ENCODE measurements at regions not wholly inside any gene's neighbourhood (a gene's known extent, or its start where the extent isn't known, plus 50 kb on each side); places are given as distances from the start of the nearest gene placed in this dataset.

DNA sequence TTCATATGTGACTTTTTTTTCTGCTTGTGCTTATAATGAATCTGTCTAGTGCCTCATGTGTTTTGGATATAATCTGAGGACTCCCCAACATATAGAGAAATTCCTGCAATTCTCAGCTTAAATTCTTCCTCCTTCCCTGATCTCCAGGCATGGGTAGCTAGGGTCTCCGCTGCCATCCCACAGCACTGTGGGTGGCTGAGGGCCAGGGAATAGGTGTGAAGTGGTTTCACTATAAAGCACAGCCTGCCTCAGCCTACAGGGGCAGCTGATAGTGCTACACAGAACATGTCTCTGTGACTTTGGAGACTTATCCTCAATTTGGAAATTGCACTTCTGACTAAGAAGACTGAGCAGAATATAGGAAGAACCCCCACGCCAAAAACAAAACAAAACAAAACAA lies 137.3 kb upstream of the NABP1 start:
- no peak for DNase-seq (ENCODE audit: low spot score in 2 of 2)
- H3K9me3 Mint-ChIP-seq = peaks cover 4 to 14% of the 10 kb centered on the region in 2 donors
- no peak overlapping the region for H3K27ac Mint-ChIP-seq
- H3K36me3 Mint-ChIP-seq = no peaks in the 10 kb centered on the region
- ATAC-seq = no peak

DNA sequence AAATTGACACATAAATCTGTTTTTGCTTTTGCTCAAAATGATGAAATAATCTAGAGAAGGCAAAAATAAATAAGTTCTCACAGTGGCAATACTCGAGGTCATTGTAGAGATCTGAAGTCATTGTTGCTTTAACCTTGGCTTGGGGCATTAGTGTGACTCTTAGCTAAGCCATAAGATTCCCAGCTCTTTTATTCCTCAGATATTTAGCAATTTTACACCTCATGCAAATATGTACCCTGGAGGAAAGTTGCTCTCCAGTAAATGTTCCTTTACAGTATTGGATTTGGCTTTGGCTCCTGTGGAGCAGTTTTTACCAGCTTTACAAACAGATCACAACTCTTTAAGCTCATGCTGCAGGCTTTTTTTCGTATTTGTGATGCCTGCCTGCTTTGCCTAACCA lies 134.2 kb upstream of the NABP1 start:
- ATAC-seq (no peak), DNase-seq (ENCODE audit: low spot score in 2 of 2) (no peak)
- H3K27ac Mint-ChIP-seq = no peak overlapping the region
- H3K9me3 Mint-ChIP-seq = peaks cover 0 to 9% of the 10 kb centered on the region in 2 donors
- H3K36me3 Mint-ChIP-seq = no peaks in the 10 kb centered on the region

DNA sequence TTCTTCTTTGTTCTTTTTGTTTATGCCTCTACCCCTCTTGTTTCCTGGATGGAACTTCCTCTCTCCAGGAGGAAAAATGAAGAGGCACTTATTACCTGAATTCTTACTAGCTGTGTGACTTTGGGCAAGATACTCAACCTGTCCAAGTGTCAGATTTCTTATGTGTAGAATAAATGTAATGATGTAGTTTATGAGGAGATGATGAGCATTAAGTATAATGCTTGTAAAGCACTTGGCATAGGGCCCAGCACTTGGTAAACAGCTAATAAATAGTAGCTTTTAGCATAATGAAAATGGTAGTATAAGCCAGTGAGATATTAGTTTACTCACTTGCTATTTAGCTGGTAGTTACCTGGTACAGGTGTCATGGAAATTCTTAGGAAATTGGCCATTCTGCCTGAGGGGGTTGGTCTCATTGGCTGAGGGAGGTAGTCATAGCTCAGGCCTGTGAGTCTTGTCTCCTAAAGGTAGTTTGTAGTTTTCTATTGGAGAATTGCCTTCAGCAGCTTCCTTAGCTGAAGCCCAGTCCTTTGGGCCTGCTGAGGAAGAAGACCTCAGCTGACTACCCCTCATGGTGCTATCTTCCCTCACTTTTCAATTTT lies 133.4 kb upstream of the NABP1 start:
- ATAC-seq (no peak), DNase-seq (ENCODE audit: low spot score in 2 of 2) (no peak)
- Mint-ChIP-seq H3K27ac (no peak overlapping the region), H3K36me3 (no peaks in the 10 kb centered on the region), H3K9me3 (peaks cover 0 to 9% of the 10 kb centered on the region in 2 donors)

DNA sequence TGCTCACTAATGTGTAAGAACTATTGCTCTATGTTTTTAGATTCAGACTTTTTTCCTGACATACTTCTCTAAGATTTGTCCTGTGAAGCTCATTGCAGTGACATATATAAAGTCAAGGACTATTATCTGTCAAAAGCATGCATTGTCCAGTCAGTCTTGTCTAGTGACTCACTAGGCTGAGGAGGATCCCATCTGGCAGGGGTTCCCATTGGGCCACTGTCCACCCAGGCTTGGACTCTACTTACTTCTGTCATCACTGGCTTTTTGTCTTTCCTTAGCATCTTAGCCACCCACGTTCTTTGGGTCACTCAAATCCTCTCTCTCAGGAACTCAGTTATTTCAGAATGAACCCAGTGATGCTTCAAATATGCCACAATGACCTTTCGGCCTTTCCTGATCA lies 132.6 kb upstream of the NABP1 start:
- DNase-seq (ENCODE audit: low spot score in 2 of 2) (no peak), ATAC-seq (no peak)
- peaks cover 0 to 9% of the 10 kb centered on the region in 2 donors for H3K9me3 Mint-ChIP-seq
- no peaks in the 10 kb centered on the region for H3K36me3 Mint-ChIP-seq
- peak overlapping the region in 1 of 2 donors; percentile 45 for H3K27ac Mint-ChIP-seq

DNA sequence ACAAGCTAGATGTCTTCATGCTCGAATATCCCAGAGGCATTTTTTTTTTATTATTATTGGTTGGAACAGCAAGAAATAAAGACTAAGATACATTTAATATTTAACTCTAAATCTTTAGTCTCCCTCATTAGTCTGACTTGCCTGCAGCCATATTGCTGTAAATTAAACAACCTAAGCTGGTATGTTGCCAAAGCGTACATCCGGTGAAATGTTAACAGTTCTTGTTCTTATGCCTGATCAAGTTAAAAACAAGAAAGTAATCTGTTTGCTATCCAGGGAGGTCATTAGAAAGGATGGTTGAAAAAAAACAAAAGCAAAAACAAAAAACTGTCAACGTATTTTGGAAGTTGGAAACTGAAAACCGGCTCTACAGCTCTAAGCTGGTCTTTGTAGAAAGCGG lies 125.9 kb upstream of the NABP1 start:
- DNase-seq (ENCODE audit: low spot score in 2 of 2) (no peak), ATAC-seq (no peak)
- Mint-ChIP-seq H3K36me3 (no peaks in the 10 kb centered on the region), H3K9me3 (no peaks in the 10 kb centered on the region), H3K27ac (no peak overlapping the region)

DNA sequence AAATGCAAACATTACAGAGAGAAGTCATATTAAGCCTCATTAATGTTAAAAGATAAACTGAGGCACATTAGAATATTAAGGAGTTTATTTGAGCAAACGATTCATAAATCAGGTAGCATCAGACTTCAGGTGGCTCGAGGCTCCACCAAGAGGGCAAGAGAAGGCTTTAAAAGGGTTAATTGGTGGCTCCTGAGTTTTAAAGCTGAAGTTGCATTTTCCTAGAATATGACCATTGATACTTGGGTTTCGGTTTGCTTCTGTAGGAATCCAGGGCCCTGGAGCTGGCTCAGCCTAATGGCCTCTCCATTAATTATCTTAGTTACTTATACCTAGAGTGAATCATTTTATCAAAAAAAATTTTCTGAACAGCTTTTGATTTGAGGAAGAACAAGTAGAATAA lies 123.7 kb upstream of the NABP1 start:
- ATAC-seq (no peak), DNase-seq (ENCODE audit: low spot score in 2 of 2) (no peak)
- Mint-ChIP-seq H3K27ac (no peak overlapping the region), H3K9me3 (no peaks in the 10 kb centered on the region), H3K36me3 (no peaks in the 10 kb centered on the region)

DNA sequence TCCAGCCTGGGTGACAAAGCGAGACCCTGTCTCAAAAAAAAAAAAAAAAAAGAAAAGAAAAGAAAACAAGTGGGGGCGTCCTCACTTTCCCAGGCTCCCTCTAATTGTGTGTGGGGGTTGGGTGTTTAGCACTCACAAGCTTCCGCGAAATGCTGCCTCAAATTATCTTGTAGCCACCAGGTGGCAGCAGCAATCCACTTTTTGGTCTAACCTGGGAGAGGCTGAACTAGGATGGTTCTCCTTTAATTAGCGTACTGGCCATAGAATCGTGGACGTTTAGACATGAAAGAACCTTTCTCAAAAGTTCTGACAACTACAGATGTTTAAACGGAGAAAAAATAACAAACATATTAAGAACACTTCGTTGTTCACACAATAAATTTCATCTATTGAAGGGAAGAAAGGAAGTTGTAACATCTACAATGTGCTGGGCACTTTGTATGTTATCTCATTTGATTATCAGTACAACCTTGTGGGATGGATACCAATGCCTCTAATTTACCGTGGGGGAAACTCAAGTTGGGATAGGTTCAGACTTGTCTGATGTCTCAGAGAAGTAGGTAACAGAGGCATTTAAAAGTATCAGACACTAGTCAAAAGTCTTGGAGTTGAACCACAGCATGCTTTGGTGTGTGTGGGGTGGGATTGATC lies 122.7 kb upstream of the NABP1 start:
- no peaks in the 10 kb centered on the region for H3K9me3 Mint-ChIP-seq
- DNase-seq (ENCODE audit: low spot score in 2 of 2) (peak; percentile 60 to 85), ATAC-seq (peak; percentile 90)
- no peaks in the 10 kb centered on the region for H3K36me3 Mint-ChIP-seq
- H3K27ac Mint-ChIP-seq = no peak overlapping the region

DNA sequence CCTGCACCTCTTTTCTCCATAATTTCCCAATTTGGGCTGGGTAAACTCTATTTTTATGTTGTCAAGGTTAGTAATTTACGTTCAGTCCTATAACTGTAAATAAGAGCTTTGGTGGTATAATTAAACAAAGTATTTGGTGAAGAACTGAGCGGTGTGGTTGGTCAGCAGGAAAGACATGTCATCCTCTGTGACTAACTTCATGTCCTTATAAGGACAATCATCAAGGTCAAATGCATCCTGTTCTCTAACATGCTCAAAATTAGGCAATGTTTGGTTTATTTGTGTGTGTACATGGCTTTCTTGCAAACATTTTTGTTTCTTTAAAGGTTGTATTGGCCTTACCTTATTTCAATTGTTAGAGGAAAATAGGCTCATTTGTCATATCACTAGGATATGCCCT lies 121.5 kb upstream of the NABP1 start:
- ATAC-seq = no peak
- Mint-ChIP-seq H3K27ac (no peak overlapping the region), H3K36me3 (no peaks in the 10 kb centered on the region)

DNA sequence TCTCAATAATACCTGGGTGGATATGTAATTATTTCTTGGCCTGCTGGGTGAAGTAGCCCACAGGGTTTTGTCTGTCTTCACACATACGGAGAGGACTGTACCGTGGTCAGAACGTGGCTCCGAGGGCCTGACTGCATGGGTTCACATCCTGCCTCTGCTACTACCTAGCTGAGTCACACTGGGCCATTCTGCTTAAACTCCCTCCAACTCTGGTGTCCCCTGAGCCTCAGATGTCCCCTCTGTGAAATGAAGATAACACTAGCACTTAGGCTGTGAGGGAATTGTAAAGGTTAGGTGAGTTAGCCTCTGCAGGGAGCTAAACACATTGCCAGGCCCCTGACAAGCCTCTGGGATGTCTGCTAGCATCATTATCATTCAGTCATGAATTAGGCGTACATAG lies 120.1 kb upstream of the NABP1 start:
- Mint-ChIP-seq H3K9me3 (no peaks in the 10 kb centered on the region), H3K36me3 (no peaks in the 10 kb centered on the region), H3K27ac (peak overlapping the region in 1 of 2 donors; percentile 38)
- no peak for DNase-seq (ENCODE audit: low spot score in 2 of 2)
- ATAC-seq = no peak

More for the DNA sequence above, 121.5 kb upstream of the NABP1 start:
- no peak for DNase-seq (ENCODE audit: low spot score in 2 of 2)
- H3K9me3 Mint-ChIP-seq = no peaks in the 10 kb centered on the region

DNA sequence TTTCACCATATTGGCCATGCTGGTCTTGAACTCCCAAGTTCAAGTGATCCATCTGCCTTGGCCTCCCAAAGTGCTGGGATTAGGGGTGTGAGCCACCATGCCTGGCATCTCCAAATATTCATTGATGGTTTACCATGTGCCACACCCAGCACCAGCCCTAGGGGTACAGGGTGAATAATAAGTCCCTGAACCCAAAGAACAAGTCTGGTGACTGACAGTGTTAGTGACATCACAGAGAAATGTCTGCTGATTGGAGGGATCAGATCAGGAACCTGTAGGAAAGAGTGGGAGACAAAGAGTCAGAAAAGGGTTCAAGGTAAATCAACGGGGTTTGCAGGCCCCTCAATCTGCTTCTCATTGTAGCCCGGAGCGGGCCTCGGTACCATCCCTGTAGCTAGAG lies 118.4 kb upstream of the NABP1 start:
- H3K9me3 Mint-ChIP-seq = no peaks in the 10 kb centered on the region
- no peak overlapping the region for H3K27ac Mint-ChIP-seq
- no peaks in the 10 kb centered on the region for H3K36me3 Mint-ChIP-seq
- no peak for ATAC-seq
- DNase-seq (ENCODE audit: low spot score in 2 of 2) = no peak

DNA sequence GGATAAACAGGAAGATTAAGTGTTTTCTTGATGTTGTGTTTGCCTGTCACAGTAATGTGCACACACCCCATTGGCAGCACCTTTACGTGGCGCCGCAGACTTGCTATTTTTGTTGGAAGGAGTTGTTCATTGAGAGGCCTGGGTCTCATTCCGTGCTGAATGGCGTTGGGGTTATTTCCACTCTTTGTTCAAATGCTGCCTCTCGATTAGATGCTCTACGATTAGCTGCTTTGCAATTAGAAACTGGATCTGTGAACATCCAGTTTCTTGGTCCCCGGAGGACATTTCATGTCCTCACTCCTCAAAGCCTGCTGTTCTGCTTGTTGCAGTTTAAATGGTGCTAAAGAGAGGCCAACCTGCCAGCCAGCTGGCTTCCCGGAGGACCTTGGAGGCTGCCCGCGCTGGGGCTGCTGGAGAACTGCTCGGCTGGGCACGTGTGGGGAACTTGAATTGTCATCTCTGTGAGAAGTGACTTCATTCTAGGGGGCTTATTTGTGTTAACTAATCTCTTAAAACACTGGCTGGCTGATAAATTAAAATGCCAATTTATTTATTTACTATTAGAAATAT lies 117.4 kb upstream of the NABP1 start:
- no peak for ATAC-seq
- no peaks in the 10 kb centered on the region for H3K9me3 Mint-ChIP-seq

DNA sequence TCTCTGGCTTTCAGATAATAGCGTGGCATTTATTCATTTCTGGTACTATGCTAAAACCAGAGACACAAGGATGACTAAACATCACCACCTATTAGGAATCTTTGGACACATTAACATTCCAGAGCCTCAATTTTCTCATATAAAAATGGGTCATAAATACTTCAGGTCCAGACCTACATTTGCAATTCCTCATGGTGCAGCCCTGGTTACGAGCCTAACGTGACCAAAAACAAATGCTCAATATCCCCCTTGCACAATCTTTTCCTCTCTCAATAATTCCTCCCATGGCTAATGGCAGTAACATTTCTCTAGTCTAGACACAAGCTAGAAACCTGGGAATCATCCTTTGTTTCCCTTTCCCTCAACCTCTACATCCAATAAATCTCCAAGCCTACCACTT lies 112.8 kb upstream of the NABP1 start:
- no peak for DNase-seq (ENCODE audit: low spot score in 2 of 2)
- H3K27ac Mint-ChIP-seq = peak overlapping the region in 1 of 2 donors; percentile 40
- no peak for ATAC-seq
- no peaks in the 10 kb centered on the region for H3K9me3 Mint-ChIP-seq
- H3K36me3 Mint-ChIP-seq = no peaks in the 10 kb centered on the region

More for the DNA sequence above, 117.4 kb upstream of the NABP1 start:
- no peaks in the 10 kb centered on the region for H3K36me3 Mint-ChIP-seq
- no peak for DNase-seq (ENCODE audit: low spot score in 2 of 2)
- H3K27ac Mint-ChIP-seq = no peak overlapping the region

DNA sequence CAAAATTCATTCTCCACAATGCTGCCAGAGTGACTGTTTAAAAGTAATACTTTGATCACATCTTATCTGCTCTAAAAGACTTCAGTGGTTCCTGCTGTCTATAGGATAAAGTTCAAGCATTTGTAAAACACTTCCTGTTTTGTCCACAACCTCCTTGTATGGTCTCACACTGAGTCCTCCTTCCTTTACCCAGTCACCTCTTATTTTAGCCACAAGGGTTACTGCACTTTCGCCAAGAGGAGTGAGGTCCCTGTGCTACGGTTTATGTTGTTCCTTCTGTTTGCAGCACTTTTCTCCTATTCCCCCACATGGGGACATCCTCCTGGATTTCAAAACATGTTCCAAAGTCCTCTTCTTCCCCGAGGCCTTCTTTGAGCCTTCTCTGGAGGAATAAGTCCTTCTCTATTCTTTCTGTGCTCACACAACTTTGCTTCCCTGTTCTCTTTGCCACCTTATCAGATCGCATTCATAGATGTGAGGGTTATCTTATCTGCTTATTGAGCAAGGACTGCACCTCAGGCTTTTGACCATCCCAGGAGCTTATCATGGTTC lies 112.2 kb upstream of the NABP1 start:
- ATAC-seq = peak; percentile 51 to 62
- no peak for DNase-seq (ENCODE audit: low spot score in 2 of 2)
- H3K27ac Mint-ChIP-seq = peak overlapping the region in 1 of 2 donors; percentile 40
- H3K9me3 Mint-ChIP-seq = no peaks in the 10 kb centered on the region
- H3K36me3 Mint-ChIP-seq = no peaks in the 10 kb centered on the region

DNA sequence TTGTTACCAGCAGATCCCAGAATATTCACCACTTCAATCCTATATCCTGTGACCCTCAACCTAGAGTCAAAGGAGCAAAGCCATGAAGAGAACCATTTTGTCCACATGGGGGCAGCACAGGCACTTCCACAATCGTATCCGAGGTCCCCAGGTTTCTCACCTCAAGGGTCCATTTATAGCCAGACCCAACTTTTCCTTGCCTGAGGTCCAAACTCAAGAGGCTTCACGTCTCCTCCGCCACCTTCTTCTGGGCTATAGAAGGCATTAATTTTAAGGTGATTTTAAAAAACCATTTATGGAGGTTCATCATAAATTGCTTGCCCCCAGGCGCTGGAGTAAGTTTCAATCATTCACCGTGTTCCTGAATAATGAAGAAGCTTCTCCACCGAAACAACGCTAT lies 111.6 kb upstream of the NABP1 start:
- DNase-seq (ENCODE audit: low spot score in 2 of 2) (peak in 1 of 2 donors; percentile 71), ATAC-seq (peak; percentile 74 to 75)
- no peaks in the 10 kb centered on the region for H3K36me3 Mint-ChIP-seq
- H3K27ac Mint-ChIP-seq = peak overlapping the region in 1 of 2 donors; percentile 40
- no peaks in the 10 kb centered on the region for H3K9me3 Mint-ChIP-seq

DNA sequence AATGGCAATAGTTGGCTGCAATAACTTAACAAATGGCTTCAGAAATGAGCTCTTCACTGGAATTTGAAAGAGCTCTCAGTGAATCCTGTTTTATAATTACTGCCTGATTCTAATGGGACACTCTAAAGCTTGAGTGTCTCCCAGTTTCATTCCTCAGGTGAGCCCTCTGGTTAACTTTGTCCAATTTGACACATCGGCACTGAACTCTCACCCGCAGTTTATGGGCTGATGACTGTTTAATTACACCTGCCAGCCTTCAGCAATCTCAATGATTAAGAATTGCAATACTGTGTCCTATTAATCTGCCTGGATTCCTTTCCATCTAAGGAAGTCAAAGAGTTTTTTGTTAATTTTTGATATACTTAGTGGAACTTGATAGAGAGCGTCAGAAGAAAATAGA lies 110.7 kb upstream of the NABP1 start:
- ATAC-seq (no peak), DNase-seq (ENCODE audit: low spot score in 2 of 2) (no peak)
- no peaks in the 10 kb centered on the region for H3K9me3 Mint-ChIP-seq
- H3K27ac Mint-ChIP-seq = no peak overlapping the region
- H3K36me3 Mint-ChIP-seq = no peaks in the 10 kb centered on the region

DNA sequence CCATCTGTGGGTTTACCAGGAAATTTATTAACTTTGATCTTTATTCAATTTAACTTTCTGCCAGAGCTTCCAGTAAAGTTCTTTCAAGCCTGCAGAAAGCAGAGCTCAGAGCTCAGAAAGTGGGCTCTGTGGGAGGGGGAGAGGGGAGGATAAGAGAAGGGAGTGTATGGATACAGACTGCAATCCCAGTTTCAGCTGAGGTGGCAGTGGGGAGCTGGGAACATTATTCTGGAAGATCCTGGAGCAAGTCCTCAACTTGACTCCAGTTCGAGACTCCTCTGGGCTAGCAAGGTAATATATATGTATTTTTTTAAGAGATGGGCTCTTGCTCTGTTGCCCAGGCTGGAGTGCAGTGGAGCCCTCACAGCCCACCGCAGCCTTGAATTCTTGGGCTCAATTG lies 108.9 kb upstream of the NABP1 start:
- no peak for ATAC-seq
- Mint-ChIP-seq H3K27ac (no peak overlapping the region), H3K36me3 (no peaks in the 10 kb centered on the region), H3K9me3 (no peaks in the 10 kb centered on the region)
- DNase-seq (ENCODE audit: low spot score in 2 of 2) = no peak

DNA sequence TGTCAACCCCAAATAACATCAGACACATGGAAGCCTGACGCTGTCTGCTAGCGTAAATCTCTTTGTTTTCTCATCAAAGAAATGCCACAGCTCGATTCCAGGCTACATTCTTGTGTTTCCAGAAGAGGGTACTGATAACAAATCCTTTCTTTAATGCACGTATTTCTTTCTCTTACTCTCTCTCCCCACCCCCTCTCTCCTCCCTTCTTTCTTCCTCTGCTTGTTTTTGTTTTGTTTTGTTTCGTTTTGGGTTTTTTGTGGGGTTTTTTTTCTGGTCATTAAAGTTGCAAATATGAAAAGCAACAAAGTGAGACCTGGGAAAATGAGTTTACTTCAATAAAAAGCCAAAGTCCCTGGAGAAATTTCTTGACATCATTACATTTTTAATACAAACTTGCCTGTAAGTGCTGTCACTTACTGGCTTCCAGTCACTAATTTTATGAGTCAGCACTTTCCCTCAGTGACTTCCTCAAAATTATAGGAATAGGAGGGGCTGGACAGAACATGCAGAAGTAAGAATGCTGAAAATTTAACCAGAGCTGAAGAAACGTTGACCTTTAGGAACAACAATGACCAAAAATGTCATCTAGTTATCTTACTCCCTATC lies 106.7 kb upstream of the NABP1 start:
- peak; percentile 34 to 57 for ATAC-seq
- DNase-seq (ENCODE audit: low spot score in 2 of 2) = no peak
- H3K9me3 Mint-ChIP-seq = no peaks in the 10 kb centered on the region

More for the DNA sequence above, 106.7 kb upstream of the NABP1 start:
- no peaks in the 10 kb centered on the region for H3K36me3 Mint-ChIP-seq
- peak overlapping the region in 1 of 2 donors; percentile 60 for H3K27ac Mint-ChIP-seq

All from activated naive CD4-positive, alpha-beta T cell treated with anti-CD3 and anti-CD28 coated beads, Interleukin-2, amount 50 U/mL, for 72 hours (primary cell).